MV-4-11 (cell line): ENCODE measurements at regions not wholly inside any gene's neighbourhood (a gene's known extent, or its start where the extent isn't known, plus 50 kb on each side); places are given as distances from the start of the nearest gene placed in this dataset.

ENCODE experiments used
- DNase-seq: peaks from one replicate; lab custom pipeline; 2025; lab: John Stamatoyannopoulos, UW

DNA sequence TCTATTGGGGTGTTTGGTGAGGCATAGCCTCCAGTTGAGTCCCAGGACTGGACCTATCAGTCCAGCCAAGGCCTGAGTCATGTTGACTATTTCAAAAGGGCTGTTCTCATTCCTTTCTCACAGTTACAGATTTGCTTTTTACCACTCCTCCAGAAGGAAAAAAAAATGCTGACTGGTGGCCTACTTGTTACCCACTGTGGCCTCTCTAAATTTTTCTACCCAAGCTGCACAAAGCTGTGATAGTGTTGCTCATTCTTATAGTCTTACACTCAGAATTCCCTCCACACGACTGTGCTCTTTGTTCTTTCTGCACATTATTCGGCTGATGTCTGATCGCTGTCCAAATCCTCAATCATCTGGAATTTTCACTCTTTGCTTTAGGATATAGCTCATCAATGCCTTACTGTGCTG is 1142.2 kb downstream of the IGSF11 start:
- DNase-seq = no peak

- no peak for DNase-seq
Measured at GRCh38 chr3:117893001-117893400, 1141.6 kb downstream of the IGSF11 start.

- no peak for DNase-seq
Measured at GRCh38 chr3:117893638-117894037, 1141.0 kb downstream of the IGSF11 start.

DNA sequence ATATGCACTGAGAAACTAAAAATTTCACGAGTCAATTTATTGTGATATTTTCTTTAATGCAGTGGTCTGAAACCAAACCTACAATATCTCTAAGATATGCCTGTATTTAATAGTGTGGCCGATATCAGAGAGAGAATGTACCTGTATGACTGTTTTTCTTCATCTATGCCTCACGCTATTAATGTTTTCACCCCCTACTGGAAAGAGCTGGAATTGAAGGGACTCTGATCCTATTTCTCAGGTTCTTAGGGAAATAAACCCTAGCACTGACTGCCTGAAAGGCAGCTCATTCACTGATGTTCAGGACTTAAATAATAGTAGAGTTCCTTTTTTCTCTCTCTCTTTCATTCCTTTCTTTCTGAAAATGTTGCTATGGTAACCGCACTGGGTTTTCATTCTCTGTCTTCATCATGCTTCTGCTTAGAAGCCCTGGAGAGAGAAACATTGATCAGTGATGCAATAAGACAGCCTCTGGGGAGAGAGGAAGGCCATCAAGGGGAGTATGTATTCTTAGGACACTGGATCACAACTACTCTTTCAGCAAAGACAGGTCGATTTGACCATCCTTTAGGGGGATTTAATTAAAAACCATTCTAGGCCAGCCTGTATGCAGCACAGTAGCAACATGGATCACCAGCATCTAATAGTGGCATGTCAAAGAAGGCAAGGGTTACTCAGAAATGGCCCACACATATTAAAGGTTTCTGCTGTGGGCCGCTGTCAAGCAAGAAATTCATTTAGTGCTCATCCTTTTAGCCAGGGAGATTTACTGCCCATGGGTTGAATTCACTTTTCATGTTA is 1135.7 kb downstream of the IGSF11 start:
- DNase-seq = no peak

DNA sequence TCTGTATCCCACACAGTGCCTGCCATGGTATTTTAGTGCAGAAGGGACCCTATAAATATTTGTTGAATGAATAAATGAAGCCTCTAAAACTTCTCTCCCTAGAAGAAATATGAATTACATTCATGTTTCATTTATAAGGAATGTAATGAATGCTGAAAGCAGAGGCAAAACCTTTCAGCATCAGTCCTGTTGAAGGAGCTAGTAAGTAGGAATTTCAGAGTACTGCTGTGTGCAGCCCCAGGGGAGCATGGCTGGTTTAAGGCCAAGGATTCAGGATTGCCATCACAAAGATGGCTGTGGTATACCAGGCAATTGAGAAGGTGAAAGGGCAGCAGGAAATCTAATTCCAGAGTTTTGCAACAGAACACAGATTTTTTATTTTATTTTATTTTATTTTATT is 1131.4 kb downstream of the IGSF11 start:
- no peak for DNase-seq

- DNase-seq = no peak
Measured at GRCh38 chr3:117910820-117911521, 1123.7 kb downstream of the IGSF11 start.

DNA sequence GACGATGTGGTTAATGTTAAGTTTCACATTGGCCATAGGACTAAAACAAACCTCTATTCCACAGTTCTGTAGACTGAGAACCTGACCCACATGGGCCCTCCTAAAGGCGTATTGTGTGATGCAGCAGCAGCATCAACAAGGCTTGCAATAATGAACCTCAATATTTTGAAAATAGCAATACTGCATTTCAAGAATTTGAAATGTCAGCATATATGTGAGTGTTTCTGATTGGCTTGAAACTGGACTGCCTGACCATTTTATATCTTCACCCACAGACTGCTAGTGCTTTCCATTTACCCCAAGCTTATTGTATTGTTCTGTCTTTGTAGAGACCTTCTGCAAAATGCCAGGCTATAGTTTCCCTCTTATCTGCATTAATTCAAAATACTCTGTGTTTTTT is 1122.3 kb downstream of the IGSF11 start:
- no peak for DNase-seq

DNA sequence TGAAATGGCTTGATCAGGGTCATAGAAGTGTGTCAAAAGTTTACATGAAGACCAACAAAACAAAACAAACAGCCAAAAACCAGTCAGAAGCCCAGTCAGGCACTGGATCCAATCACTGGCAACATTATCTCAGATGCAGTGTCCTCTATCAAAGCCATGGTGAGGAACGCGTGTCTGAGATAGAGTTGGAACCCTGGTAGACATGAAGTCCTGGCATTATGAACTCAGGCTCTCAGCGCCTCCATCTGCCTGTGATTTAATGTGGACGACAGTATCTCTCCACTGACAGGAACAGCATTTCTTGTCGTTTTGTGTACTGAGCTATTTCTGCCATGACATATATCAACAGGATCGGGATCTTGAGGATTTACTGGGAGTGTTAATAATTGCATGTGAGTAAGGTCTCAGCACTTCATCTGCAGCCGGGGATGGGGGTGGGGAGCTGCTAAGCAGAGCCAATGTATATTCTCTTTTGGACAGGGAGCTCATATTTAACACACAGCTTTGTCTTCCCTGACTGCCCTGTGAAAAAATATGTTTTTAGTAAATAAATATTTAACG is 1120.0 kb downstream of the IGSF11 start:
- no peak for DNase-seq

DNA sequence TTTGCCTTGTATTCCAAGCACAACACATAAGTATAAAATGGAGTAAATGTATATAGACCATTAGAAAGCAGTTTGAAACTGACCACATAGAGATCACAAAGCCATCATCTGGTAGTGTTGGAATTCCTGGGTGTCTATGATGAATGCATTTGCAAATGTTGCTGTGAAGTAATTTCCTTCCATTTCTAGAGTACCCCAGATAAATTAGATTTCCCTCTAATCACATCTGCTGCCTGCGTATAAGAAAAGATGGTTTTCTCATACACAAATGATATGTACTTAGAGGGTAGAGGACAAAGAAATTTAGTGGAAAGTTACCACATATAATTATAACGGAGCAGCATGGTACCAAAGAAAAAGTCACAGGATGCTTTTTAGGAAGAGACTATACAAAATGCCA is 1117.8 kb downstream of the IGSF11 start:
- no peak for DNase-seq

DNA sequence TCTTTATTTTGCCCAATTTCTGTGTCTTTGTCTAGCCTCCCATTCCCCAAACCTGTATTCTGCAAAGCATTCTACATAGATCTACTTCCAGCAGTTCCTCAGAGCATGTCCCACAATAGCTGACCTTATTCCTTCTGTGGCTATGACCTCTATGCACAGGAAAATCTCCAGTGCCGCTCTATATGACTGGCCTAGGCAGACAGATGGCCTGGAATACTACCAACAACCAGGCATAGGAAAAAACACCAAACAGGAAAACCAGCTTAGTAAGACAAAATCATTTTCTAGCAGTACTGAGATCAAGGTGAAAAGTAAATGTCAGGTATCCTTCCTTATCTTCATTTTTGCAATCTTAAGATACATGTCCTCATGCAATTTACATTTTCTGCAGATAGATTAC is 1115.0 kb downstream of the IGSF11 start:
- DNase-seq = no peak

- DNase-seq = no peak
Measured at GRCh38 chr3:117920253-117920898, 1114.3 kb downstream of the IGSF11 start.

DNA sequence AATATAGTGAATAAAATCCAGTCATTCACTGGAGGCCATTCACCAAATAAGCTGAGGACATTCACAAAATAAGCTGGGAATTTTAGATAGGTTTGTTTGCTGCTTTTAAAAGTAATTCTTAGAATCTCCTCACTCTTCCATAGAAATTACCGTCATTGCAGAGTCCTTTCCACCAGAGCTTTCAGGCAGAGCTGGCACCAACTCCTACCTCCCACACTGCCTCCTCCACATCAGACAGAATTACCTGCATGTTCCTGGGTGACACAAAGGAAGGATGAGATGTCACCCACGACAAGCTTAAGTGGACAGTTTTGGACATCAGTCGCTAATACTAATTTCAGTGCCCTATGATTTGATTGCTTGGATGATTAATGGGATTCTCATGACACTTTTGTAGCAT is 1113.2 kb downstream of the IGSF11 start:
- no peak for DNase-seq

GRCh38 chr3:117922039-117922438 is 1112.6 kb downstream of the IGSF11 start:
- no peak for DNase-seq

- no peak for DNase-seq
Measured at GRCh38 chr3:117926819-117927218, 1107.8 kb downstream of the IGSF11 start.

GRCh38 chr3:117927825-117928224 is 1106.8 kb downstream of the IGSF11 start:
- DNase-seq = no peak

- DNase-seq = no peak
Measured at GRCh38 chr3:117928836-117929235, 1105.8 kb downstream of the IGSF11 start.

GRCh38 chr3:117932441-117932840 is 1102.2 kb downstream of the IGSF11 start:
- peak; percentile 16 for DNase-seq

GRCh38 chr3:117936159-117936558 is 1098.5 kb downstream of the IGSF11 start:
- no peak for DNase-seq

DNA sequence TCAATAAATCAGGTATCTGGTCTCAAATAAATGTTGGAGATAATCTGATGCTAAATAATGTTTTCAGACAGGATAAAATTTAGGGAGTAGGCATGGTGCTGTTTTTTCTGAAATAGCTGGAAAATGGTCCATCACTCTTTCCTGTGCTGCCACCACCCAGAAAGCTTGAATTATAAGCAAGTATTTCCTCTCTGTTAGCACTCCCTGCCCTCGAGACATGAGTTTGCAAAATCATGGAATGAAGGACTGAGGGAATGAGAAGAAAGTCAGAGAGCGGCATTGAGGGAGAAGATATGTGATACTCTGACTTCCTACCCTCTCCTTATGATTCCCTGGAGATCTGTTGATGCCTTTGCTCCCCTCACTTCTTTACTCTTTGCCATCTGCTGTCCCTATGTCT is 1095.7 kb downstream of the IGSF11 start:
- no peak for DNase-seq

GRCh38 chr3:117939425-117940027 is 1095.1 kb downstream of the IGSF11 start:
- DNase-seq = no peak

GRCh38 chr3:117941015-117941414 is 1093.6 kb downstream of the IGSF11 start:
- DNase-seq = no peak

- DNase-seq = no peak
Measured at GRCh38 chr3:117941756-117942155, 1092.9 kb downstream of the IGSF11 start.
